Caco-2 (cell line): ENCODE measurements at regions not wholly inside any gene's neighbourhood (a gene's known extent, or its start where the extent isn't known, plus 50 kb on each side); places are given as distances from the start of the nearest gene placed in this dataset.
A peak's percentile ranks its signal among the peaks of the same experiment; 100 is the strongest.

Experiments
- BruUV-seq: library from RNA; stranded (reverse); fragments of 400-500 nt; replicated peaks from 2 replicates; lab custom pipeline; 2021; lab: Mats Ljungman, UMichigan
- CTCF ChIA-PET: fragments of 300-600 bp; sonication (Branson Sonifier 250); formaldehyde crosslinking; loops from one replicate; lab custom pipeline; 2022; ENCODE audit warnings: antibody characterized with exemption; lab: Charles Lee
- POLR2A ChIA-PET: fragments of 300-600 bp; sonication (Branson Sonifier 250); formaldehyde crosslinking; loops from one replicate; lab custom pipeline; 2022; ENCODE audit warnings: antibody characterized with exemption; lab: Charles Lee
- DNase-seq, 2 experiments: peaks; one replicate each; pipeline versions ENCODE4 v3.0.0 to v3.0.0-alpha.2; 2020 to 2022
- H3K27me3 ChIP-seq: replicated peaks from 2 replicates; pipeline ENCODE4 v1.6.0; 2011; ENCODE audit warnings: low read length; ENCODE audit not compliant: control insufficient read depth, insufficient read depth
- H3K36me3 ChIP-seq: 2 replicates; pipeline ENCODE4 v1.5.1; 2011; ENCODE audit warnings: low read length; ENCODE audit not compliant: control insufficient read depth, insufficient read depth
- H3K4me1 ChIP-seq: fragments of 250-450 bp; sonication (Bioruptor Pico); 2 replicates; pipeline ENCODE4 v1.5.1; 2020; ENCODE audit warnings: mild to moderate bottlenecking
- H3K4me3 ChIP-seq: 2 replicates; pipeline ENCODE4 v1.5.1; 2011; ENCODE audit warnings: low read depth, mild to moderate bottlenecking, control low read depth, low read length
- H3K9me3 ChIP-seq: fragments of 250-450 bp; sonication (Bioruptor Pico); 2 replicates; pipeline ENCODE4 v1.5.1; 2020; ENCODE audit warnings: mild to moderate bottlenecking, moderate library complexity
- H3K27ac Mint-ChIP-seq: one replicate; pipeline ENCODE4 v1.8.0; 2022; ENCODE audit warnings: mixed read lengths; ENCODE audit not compliant: unreplicated experiment
- H3K27me3 Mint-ChIP-seq: one replicate; pipeline ENCODE4 v1.8.0; 2022; ENCODE audit warnings: mixed read lengths; ENCODE audit not compliant: insufficient read depth, unreplicated experiment
- H3K36me3 Mint-ChIP-seq: one replicate; pipeline ENCODE4 v1.8.0; 2022; ENCODE audit warnings: mild to moderate bottlenecking, mixed read lengths; ENCODE audit not compliant: insufficient read depth, unreplicated experiment
- H3K4me1 Mint-ChIP-seq: one replicate; pipeline ENCODE4 v1.8.0; 2022; ENCODE audit warnings: low read depth, mixed read lengths; ENCODE audit not compliant: unreplicated experiment
- H3K4me3 Mint-ChIP-seq: one replicate; pipeline ENCODE4 v1.8.0; 2022; ENCODE audit warnings: mild to moderate bottlenecking, moderate library complexity, mixed read lengths; ENCODE audit not compliant: unreplicated experiment
- H3K9me3 Mint-ChIP-seq: one replicate; pipeline ENCODE4 v1.8.0; 2022; ENCODE audit warnings: mixed read lengths; ENCODE audit not compliant: unreplicated experiment
- CTCF ChIP-seq, 2 experiments: fragments of 200-600 bp in 1 of 2; IDR thresholded peaks; 1 replicate in 1 of 2; 2 replicates in 1 of 2; pipeline versions ENCODE4 v1.5.1 to v1.8.0; 2011 to 2022; ENCODE audit warnings: antibody characterized with exemption in 1 of 2, control low read depth in 1 of 2, inconsistent platforms in 1 of 2, low read depth in 1 of 2, low read length in 1 of 2, mild to moderate bottlenecking in 1 of 2, moderate library complexity in 1 of 2; ENCODE audit not compliant: insufficient read depth in 1 of 2, severe bottlenecking in 1 of 2, unreplicated experiment in 1 of 2
- intact Hi-C: fragments of 100-400 bp; cut with micrococcal nuclease; formaldehyde crosslinking; loops from one replicate; pipeline ENCODE4 v1.10.0; 2022; ENCODE audit not compliant: unreplicated experiment

- peak; percentile 2 to 38 for DNase-seq
- peak overlapping the region; percentile 14; the same call in 1 of the 2 replicates for H3K4me3 ChIP-seq
- intact Hi-C loops, result no loop called here
- Mint-ChIP-seq H3K27ac (no peak overlapping the region), H3K4me3 (peak overlapping the region; percentile 59), H3K27me3 (no peaks in the 10 kb centered on the region), H3K4me1 (no peaks in the 10 kb centered on the region), H3K9me3 (peaks cover 21% of the 10 kb centered on the region), H3K36me3 (peaks cover 5% of the 10 kb centered on the region)
- ChIA-PET CTCF (no interaction called here), POLR2A (interaction anchor here (0.6 kb wide), 1 partner anchor 156 kb away, joined by 3 read pairs; no protein-coding TSS in a partner anchor)
- H3K4me1 ChIP-seq, result no peaks in the 10 kb centered on the region
- H3K9me3 ChIP-seq, result no peaks in the 10 kb centered on the region
- no peak for TF ChIP-seq CTCF (IDR thresholded peaks at IDR 0.05; ENCODE audit: insufficient read depth in 1 of 2, low read depth in 1 of 2, low read length in 1 of 2, severe bottlenecking in 1 of 2, unreplicated experiment in 1 of 2)
- H3K36me3 ChIP-seq, result no peaks in the 10 kb centered on the region
- H3K27me3 ChIP-seq, result no peaks in the 10 kb centered on the region
- BruUV-seq, result no TSS peak
Observed at GRCh38 chr18:77366720-77367641, 117.3 kb downstream of the GALR1 start.

- no peak for DNase-seq
- Histone ChIP-seq H3K4me1 (no peaks in the 10 kb centered on the region), H3K36me3 (no peaks in the 10 kb centered on the region), H3K27me3 (no peaks in the 10 kb centered on the region), H3K9me3 (no peaks in the 10 kb centered on the region), H3K4me3 (no peak overlapping the region)
- no TSS peak for BruUV-seq
- POLR2A ChIA-PET, result no interaction called here
- Mint-ChIP-seq H3K36me3 (peaks cover 5% of the 10 kb centered on the region), H3K9me3 (peaks cover 11% of the 10 kb centered on the region), H3K4me1 (no peaks in the 10 kb centered on the region), H3K4me3 (no peak overlapping the region), H3K27me3 (no peaks in the 10 kb centered on the region), H3K27ac (no peak overlapping the region)
- intact Hi-C loops, result no loop called here
- no peak for TF ChIP-seq CTCF (IDR thresholded peaks at IDR 0.05; ENCODE audit: insufficient read depth in 1 of 2, low read depth in 1 of 2, low read length in 1 of 2, severe bottlenecking in 1 of 2, unreplicated experiment in 1 of 2)
- CTCF ChIA-PET, result no interaction called here
Observed at GRCh38 chr18:77369644-77370043, 120.0 kb downstream of the GALR1 start.

GRCh38 chr18:77373730-77374445, 124.2 kb downstream of the GALR1 start:
- no peaks in the 10 kb centered on the region for H3K9me3 ChIP-seq
- Mint-ChIP-seq H3K36me3 (peaks cover 5% of the 10 kb centered on the region), H3K4me1 (no peaks in the 10 kb centered on the region), H3K27ac (no peak overlapping the region), H3K9me3 (peaks cover 11% of the 10 kb centered on the region), H3K4me3 (no peak overlapping the region), H3K27me3 (no peaks in the 10 kb centered on the region)
- H3K36me3 ChIP-seq, result no peaks in the 10 kb centered on the region
- DNase-seq, result no peak
- H3K27me3 ChIP-seq, result no peaks in the 10 kb centered on the region
- intact Hi-C loops, result no loop called here
- no TSS peak for BruUV-seq
- no peak overlapping the region for H3K4me3 ChIP-seq
- ChIA-PET POLR2A (no interaction called here), CTCF (no interaction called here)
- H3K4me1 ChIP-seq, result no peaks in the 10 kb centered on the region
- TF ChIP-seq CTCF (IDR thresholded peaks at IDR 0.05; ENCODE audit: insufficient read depth in 1 of 2, low read depth in 1 of 2, low read length in 1 of 2, severe bottlenecking in 1 of 2, unreplicated experiment in 1 of 2), result no peak
